ENCODE measurements at regions not wholly inside any gene's neighbourhood (a gene's known extent, or its start where the extent isn't known, plus 50 kb on each side); places are given as distances from the start of the nearest gene placed in this dataset.

DNA sequence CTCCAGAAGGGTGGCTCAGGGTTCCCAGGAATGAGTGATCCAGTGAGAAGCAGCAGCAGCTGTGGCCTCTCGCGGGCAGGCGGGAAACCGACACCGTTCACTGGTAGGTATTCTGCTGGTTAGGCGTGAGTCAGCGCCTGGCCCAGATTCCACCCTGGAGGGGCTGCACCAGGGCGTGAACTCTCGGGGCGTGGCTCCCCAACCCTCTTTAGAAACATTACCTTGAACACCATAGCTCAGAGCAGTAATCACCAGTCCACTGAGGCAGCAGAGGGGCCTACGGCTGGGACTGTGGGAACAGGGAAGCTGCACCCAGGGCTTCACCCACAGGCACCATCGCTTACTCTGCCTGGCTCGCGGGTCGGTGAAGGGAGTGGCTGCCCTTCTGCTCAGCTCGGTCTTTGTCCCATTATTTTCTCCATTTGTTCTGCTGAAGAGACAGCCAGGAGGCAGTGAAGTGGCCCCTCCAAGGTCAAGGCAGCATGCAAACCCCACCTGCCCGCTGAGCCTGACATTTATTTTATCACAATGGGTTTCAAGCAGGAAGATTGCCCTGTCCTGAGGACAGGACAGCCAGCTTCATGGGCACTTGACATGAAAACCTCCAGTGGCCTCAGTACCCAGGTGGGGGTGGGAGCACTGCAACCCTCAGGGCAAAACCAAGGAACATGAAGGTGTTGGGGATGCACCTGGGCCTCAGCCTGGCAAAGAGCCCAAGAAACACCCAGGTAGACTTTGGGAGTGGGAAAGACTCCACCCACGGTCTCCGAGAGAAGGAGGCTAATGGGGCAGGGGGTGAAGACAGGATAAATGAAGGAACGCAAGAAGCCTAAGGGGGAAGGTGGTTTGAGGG, 51.0 kb upstream of the CD93 start:
- Mint-ChIP-seq H3K27me3 (ENCODE audit: low read depth) (peaks cover 4% of the 10 kb centered on the region), H3K4me3 (peak overlapping the region in 1 of 3 experiments; percentile 35), H3K36me3 (ENCODE audit: low read depth) (no peaks in the 10 kb centered on the region), H3K4me1 (peaks cover 34% of the 10 kb centered on the region), H3K9me3 (peaks cover 3% of the 10 kb centered on the region), H3K27ac (peak overlapping the region in 1 of 3 experiments; percentile 54)
- TF ChIP-seq, protein P1, sequence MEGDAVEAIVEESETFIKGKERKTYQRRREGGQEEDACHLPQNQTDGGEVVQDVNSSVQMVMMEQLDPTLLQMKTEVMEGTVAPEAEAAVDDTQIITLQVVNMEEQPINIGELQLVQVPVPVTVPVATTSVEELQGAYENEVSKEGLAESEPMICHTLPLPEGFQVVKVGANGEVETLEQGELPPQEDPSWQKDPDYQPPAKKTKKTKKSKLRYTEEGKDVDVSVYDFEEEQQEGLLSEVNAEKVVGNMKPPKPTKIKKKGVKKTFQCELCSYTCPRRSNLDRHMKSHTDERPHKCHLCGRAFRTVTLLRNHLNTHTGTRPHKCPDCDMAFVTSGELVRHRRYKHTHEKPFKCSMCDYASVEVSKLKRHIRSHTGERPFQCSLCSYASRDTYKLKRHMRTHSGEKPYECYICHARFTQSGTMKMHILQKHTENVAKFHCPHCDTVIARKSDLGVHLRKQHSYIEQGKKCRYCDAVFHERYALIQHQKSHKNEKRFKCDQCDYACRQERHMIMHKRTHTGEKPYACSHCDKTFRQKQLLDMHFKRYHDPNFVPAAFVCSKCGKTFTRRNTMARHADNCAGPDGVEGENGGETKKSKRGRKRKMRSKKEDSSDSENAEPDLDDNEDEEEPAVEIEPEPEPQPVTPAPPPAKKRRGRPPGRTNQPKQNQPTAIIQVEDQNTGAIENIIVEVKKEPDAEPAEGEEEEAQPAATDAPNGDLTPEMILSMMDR (IDR thresholded peaks at IDR 0.05; ENCODE audit: unreplicated experiment in 3 of 3), result no peak

DNA sequence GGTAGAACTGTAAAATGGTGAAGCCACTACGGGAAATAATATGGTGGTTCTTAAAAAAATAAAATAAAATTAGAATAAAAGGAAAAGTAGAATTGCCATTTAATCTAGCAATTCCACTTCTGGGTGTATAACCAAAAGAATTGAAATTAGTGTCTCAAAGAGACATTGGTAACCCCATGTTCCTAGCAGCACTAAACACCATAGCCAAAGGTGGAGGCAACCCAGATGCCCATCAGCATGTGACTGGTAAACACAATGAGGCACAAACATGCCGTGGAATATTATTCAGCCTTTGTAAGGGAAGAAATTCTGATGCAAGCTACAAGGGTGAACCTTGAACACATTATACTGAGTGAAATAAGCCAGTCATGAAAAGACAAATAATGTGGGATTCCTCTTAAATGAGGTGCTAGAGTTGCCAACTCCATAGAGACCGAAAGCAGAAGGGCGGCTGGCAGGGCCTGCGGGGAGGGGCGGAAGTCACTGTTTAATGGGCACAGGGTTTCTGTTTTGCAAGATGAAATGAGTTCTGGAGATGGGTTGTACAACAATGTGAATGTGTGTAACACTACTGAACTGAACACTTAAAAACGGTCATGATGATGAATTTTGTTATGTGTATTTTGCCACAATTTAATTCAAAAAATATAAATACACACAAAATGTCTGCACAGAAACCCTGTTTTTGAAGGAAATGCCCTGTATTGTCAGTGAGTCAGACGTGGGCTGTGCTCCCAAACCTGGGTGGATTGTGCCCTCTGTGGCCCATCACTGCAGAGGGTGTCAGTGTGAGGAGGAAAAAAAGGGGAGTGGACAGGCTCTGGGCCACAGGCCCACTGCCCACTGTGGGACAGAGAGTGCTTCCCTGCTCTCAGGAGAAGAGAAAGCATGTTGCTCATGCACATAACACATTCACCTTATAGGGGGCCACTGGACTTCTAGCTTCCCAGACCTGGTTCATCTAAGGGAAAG, 49.6 kb upstream of the CD93 start:
- Mint-ChIP-seq H3K27ac (no peak overlapping the region), H3K36me3 (ENCODE audit: low read depth) (no peaks in the 10 kb centered on the region), H3K4me1 (peaks cover 26% of the 10 kb centered on the region), H3K9me3 (peaks cover 3% of the 10 kb centered on the region), H3K4me3 (no peak overlapping the region), H3K27me3 (ENCODE audit: low read depth) (peaks cover 4% of the 10 kb centered on the region)
- TF ChIP-seq, protein P1 (IDR thresholded peaks at IDR 0.05; ENCODE audit: unreplicated experiment in 3 of 3), result no peak
